Right ventricle myocardium inferior (tissue), 1 donor: ENCODE measurements at regions not wholly inside any gene's neighbourhood (a gene's known extent, or its start where the extent isn't known, plus 50 kb on each side); places are given as distances from the start of the nearest gene placed in this dataset.
A peak's percentile ranks its signal among the peaks of the same experiment; 100 is the strongest.

Experiments used
- ATAC-seq: fragments of 200-7000 bp; cut with Tn5 transposase; one replicate; pipeline ENCODE4 v1.9.1; 2020; ENCODE audit warnings: mild to moderate bottlenecking, moderate library complexity
- DNase-seq: peaks from one replicate; pipeline ENCODE4 v3.0.0; 2021; ENCODE audit errors: missing footprints
- intact Hi-C: fragments of 100-400 bp; cut with DNase I; formaldehyde crosslinking; loops from one replicate; pipeline ENCODE4 v1.11.0; 2022
- donor health status: DM: no; HTN: yes; CAD: no; lungs with severe emphysema.

DNA sequence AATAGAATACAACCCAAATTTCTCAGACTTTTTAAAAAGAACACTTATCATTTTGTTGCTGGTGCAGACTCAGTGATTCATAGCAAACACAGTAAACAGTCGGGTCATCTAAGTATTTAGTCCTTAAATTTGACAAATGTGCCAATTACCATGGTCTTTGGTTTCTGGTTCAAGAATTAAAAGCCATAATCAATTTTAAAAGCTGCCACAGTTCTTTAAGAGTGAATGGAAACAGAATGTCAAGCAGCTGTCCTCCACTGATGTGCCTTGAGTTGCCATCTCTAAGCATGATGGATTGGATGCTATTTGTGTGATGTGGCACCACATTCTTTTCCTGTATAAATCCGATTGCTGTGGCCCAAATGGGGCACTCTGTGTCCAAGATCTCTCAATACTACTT, 67.2 kb upstream of the MLIP start:
- no peak for DNase-seq
- no peak for ATAC-seq
- intact Hi-C loops, result no loop called here

DNA sequence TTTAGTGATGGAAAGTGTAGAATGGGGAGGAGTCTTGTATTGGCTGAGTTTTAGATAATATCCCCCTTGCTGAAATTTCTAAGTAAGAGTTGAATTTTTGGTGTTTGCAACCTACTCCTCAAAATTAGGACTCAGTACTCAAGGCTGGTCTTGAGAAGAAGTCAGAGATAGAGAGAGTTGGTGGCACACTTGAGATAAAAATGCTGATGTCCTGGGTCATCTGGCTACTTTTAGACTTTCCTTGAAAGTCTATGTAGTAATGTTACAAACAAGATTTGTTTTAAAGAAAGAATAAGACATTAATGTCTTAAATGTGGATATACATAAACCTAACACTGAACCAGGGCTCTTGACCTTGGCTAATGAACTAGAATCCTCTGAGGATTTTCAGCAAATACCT, 62.5 kb upstream of the MLIP start:
- intact Hi-C loops, result no loop called here
- no peak for DNase-seq
- ATAC-seq, result no peak

DNA sequence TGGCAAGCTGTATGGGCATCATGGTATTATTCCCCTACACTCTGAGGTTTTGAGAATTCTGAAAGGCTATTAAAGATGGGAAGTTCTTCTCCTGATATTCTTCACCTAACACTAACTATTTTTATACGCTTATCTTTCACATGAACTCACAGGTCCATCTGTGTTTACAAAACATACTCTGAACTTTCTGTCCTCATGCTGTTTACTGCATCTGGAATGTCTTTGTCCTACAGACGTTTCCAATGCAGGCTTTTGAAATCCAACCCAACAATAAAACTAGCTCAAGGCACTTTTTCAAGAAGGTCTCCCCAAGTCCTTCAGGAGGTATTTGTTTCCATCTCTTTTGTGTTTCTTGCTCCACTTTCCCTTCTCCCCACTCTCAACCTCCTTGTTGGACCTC, 60.5 kb upstream of the MLIP start:
- ATAC-seq (peak; percentile 4), DNase-seq (no peak)
- intact Hi-C loops, result no loop called here

DNA sequence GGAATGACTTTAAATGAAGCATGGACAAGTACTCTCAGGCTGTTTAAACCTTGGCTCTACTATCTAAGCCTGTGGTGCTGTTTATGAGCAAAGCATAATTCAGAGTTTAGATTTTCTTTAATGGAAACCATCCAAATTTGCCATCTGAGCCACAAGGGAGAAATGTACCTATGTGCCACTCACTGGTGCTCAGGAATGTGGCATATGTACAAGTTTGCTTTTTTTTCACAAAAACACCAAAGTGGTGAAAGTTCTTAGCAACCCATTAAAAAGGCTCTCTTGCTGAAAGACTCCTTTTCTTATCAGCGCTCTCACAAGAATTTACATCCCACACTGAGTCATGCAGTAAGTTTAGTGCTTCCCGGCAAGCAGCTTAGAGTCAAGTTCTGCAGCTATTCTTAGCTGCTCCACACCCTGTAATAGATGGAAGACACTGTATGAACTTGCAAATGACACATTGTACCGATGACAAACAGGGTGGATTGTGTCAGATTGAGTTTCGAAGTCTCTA, 57.3 kb upstream of the MLIP start:
- peak; percentile 91 for ATAC-seq
- DNase-seq, result no peak
- intact Hi-C loops, result no loop called here

DNA sequence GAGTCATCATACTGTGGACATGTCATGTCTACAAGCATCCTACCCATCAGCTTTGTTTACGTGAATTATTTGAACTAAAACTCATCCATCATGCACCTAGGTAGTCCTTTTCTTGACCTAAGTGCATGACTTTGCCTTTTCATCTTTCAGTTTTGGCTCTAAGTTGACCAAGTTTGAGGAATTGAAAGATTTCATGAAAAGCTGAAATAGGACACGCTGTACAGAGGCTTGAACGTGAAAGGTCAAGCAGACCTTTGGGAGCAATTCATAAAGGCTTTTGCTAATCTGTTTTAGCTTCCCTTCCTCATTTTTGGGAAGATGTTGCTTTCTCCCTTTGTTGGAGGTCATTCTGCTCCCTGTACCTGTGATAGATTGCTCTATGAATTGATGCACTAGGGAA, 55.1 kb upstream of the MLIP start:
- ATAC-seq, result no peak
- intact Hi-C loops, result no loop called here
- no peak for DNase-seq

DNA sequence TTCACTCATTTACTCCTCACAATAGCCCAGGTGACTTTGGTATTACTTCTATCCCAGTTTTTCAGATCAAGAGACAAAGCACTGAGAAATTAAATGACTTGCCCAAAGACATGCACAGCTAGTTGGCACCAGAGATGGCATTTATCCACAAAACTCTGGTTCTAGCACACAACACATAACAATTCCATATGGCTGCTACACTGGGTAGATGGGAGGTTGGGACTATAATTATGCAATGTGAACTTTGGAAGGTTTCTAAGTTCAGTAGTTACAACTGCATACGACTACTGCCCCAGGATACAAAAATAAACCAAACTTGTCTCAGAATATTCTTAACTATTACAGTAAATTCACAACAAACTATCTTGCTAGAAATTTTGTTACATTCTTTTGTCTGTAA, 54.2 kb upstream of the MLIP start:
- DNase-seq (no peak), ATAC-seq (no peak)
- intact Hi-C loops, result no loop called here

DNA sequence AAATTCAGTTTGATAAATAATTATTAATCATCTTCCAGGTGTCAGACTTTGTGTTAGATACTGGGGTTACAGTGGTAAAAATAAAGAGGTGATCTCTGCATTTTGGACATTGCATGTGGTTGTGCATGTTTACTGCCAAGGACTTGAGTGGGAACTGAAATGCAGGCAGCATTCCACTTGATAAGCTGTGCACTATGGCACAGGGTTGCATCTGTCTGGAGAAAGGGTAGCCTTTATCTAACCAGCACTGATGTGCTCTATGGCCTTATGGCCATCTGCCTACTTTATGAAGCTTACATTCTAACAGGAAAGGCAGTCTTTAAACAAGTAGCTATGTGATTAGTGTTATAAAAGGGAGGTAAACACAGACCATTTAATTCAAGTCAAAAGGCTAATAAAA, 53.0 kb upstream of the MLIP start:
- DNase-seq, result no peak
- ATAC-seq, result peak; percentile 64
- intact Hi-C loops, result no loop called here

DNA sequence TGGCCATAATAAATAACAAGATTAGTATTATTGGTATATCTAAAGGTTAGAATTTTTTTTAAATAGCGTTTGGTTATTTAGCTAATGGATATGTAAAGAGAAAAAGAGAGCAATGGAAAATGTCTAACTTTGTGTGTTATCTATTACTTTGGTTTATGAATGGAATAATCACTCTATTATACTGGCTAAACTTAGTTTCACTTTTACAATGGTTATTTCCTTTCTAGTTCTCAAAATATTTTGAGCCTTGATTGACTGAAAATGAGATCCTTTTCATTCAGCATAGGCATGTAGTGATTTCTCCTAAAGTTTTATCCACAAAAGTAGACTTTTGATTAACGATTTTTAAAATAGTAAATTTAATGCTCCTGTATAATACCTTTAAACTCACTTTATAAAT, 51.6 kb upstream of the MLIP start:
- DNase-seq (no peak), ATAC-seq (no peak)
- intact Hi-C loops, result no loop called here

DNA sequence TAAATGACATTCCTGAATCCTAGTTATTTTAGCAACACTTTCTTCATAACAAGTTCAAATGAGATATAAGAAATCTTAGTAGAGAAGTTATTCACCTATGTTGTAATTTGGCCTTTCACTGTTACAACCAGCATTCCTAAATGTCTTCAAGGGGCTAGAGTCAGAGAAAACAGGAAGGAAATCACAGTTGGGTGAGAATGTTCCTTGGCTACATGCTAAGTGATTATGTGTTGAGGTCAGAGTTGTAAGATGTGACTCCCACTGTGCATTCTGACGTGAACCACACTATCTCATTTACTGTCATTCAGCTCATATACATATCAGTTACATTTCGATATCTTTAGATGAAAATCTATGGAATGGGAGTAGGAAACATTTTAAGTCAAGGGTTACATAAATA, 51.0 kb upstream of the MLIP start:
- intact Hi-C loops, result no loop called here
- no peak for DNase-seq
- ATAC-seq, result peak; percentile 49
